CD4-positive, alpha-beta T cell (primary cell): ENCODE measurements at regions not wholly inside any gene's neighbourhood (a gene's known extent, or its start where the extent isn't known, plus 50 kb on each side); places are given as distances from the start of the nearest gene placed in this dataset.

Experiments
- ATAC-seq: fragments of 200-7000 bp; cut with Tn5 transposase; one replicate; pipeline ENCODE4 v1.10.0; 2022; ENCODE audit warnings: mild to moderate bottlenecking; ENCODE audit not compliant: poor library complexity
- CTCF ChIA-PET: fragments of 350-600 bp; sonication (Branson Sonifier 250); formaldehyde crosslinking; loops from one replicate; lab custom pipeline; 2021; ENCODE audit warnings: antibody characterized with exemption, inconsistent platforms; lab: Charles Lee
- POLR2A ChIA-PET: fragments of 350-600 bp; sonication (Branson Sonifier 250); formaldehyde crosslinking; loops from one replicate; lab custom pipeline; 2021; ENCODE audit warnings: antibody characterized with exemption, inconsistent platforms; lab: Charles Lee
- DNase-seq, 14 experiments: peaks; one replicate each; pipeline ENCODE4 v3.0.0-alpha.2; 2013 to 2020; ENCODE audit warnings: mixed read lengths in 2 of 14
- H3K27ac ChIP-seq, 2 donors: one replicate each; pipeline versions ENCODE4 v1.5.1 to v1.7.0; 2013; ENCODE audit warnings: low read length in 2 of 2, low read depth in 1 of 2, mild to moderate bottlenecking in 1 of 2
- H3K27me3 ChIP-seq, 2 experiments: 1 replicate in 1 of 2; 2 replicates in 1 of 2; pipeline versions ENCODE4 v1.6.1 to v1.7.0; 2013; ENCODE audit warnings: low read length in 2 of 2, control low read depth in 1 of 2, mild to moderate bottlenecking in 1 of 2, moderate library complexity in 1 of 2; ENCODE audit not compliant: insufficient read depth in 2 of 2, control insufficient read depth in 1 of 2
- H3K36me3 ChIP-seq: one replicate; pipeline ENCODE4 v1.6.1; 2013; ENCODE audit warnings: low read length, control low read depth; ENCODE audit not compliant: insufficient read depth
- H3K4me1 ChIP-seq: one replicate; pipeline ENCODE4 v1.6.1; 2013; ENCODE audit warnings: low read length, control low read depth; ENCODE audit not compliant: insufficient read depth
- H3K4me3 ChIP-seq: one replicate; pipeline ENCODE4 v1.5.1; 2013; ENCODE audit warnings: mild to moderate bottlenecking, low read length, moderate library complexity
- H3K9me3 ChIP-seq, 2 experiments: 1 replicate in 1 of 2; 2 replicates in 1 of 2; pipeline versions ENCODE4 v1.6.1 to v1.7.0; 2013; ENCODE audit warnings: low read length in 2 of 2, mild to moderate bottlenecking in 2 of 2, control low read depth in 1 of 2, moderate library complexity in 1 of 2; ENCODE audit not compliant: control insufficient read depth in 1 of 2, insufficient read depth in 1 of 2
- H3K27ac Mint-ChIP-seq: one replicate; pipeline ENCODE4 v1.8.0; 2020; ENCODE audit warnings: mixed read lengths
- H3K27me3 Mint-ChIP-seq: one replicate; pipeline ENCODE4 v1.8.0; 2021; ENCODE audit warnings: mixed read lengths
- H3K36me3 Mint-ChIP-seq: one replicate; pipeline ENCODE4 v1.8.0; 2021; ENCODE audit warnings: low read depth, mixed read lengths
- H3K4me1 Mint-ChIP-seq: one replicate; pipeline ENCODE4 v1.8.0; 2021; ENCODE audit warnings: low read depth, mixed read lengths
- H3K4me3 Mint-ChIP-seq: one replicate; pipeline ENCODE4 v1.8.0; 2020; ENCODE audit warnings: mild to moderate bottlenecking, mixed read lengths
- H3K9me3 Mint-ChIP-seq: one replicate; pipeline ENCODE4 v1.8.0; 2020; ENCODE audit warnings: mixed read lengths
- intact Hi-C, 2 experiments: fragments of 100-400 bp; cut with DNase I in 1 of 2; cut with micrococcal nuclease in 1 of 2; formaldehyde crosslinking; loops; one replicate each; pipeline versions ENCODE4 v1.15.1 to v1.9.0; 2023 to 2025; cut with DNase I, micrococcal nuclease
- TF ChIP-seq, protein P1 (sequence below): fragments of 200-600 bp; IDR thresholded peaks from one replicate; pipeline ENCODE4 v1.8.0; 2022; ENCODE audit warnings: antibody characterized with exemption, mild to moderate bottlenecking

DNA sequence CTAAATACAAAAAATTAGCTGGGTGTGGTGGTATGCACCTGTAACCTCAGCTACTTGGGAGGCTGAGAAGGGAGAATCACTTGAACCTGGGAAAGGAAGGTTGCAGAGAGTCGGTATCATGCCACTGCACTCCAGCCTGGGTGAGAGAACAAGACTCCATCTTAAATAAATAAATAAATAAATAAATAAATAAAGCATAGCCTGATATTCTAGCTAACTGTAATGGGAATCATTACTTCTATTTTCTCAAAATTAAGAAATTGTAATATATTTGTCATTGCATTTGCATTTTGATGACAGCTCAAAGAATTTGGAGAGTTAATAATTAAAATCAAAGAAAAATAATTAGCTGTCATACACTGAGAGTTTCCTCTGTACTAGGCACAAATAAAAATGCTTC, 561.1 kb downstream of the EFNB2 start:
- Mint-ChIP-seq H3K4me1 (no peaks in the 10 kb centered on the region), H3K27ac (no peak overlapping the region), H3K4me3 (no peak overlapping the region), H3K36me3 (no peaks in the 10 kb centered on the region), H3K27me3 (no peaks in the 10 kb centered on the region), H3K9me3 (peaks cover 2% of the 10 kb centered on the region)
- Histone ChIP-seq H3K27ac (no peak overlapping the region), H3K4me1 (no peaks in the 10 kb centered on the region), H3K4me3 (no peak overlapping the region), H3K27me3 (no peaks in the 10 kb centered on the region), H3K9me3 (peaks cover 0 to 3% of the 10 kb centered on the region in 2 experiments), H3K36me3 (no peaks in the 10 kb centered on the region)
- ChIA-PET CTCF (no interaction called here), POLR2A (no interaction called here)
- intact Hi-C loops = no loop called here
- TF ChIP-seq, protein P1, sequence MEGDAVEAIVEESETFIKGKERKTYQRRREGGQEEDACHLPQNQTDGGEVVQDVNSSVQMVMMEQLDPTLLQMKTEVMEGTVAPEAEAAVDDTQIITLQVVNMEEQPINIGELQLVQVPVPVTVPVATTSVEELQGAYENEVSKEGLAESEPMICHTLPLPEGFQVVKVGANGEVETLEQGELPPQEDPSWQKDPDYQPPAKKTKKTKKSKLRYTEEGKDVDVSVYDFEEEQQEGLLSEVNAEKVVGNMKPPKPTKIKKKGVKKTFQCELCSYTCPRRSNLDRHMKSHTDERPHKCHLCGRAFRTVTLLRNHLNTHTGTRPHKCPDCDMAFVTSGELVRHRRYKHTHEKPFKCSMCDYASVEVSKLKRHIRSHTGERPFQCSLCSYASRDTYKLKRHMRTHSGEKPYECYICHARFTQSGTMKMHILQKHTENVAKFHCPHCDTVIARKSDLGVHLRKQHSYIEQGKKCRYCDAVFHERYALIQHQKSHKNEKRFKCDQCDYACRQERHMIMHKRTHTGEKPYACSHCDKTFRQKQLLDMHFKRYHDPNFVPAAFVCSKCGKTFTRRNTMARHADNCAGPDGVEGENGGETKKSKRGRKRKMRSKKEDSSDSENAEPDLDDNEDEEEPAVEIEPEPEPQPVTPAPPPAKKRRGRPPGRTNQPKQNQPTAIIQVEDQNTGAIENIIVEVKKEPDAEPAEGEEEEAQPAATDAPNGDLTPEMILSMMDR = no peak
- DNase-seq = no peak
- no peak for ATAC-seq

DNA sequence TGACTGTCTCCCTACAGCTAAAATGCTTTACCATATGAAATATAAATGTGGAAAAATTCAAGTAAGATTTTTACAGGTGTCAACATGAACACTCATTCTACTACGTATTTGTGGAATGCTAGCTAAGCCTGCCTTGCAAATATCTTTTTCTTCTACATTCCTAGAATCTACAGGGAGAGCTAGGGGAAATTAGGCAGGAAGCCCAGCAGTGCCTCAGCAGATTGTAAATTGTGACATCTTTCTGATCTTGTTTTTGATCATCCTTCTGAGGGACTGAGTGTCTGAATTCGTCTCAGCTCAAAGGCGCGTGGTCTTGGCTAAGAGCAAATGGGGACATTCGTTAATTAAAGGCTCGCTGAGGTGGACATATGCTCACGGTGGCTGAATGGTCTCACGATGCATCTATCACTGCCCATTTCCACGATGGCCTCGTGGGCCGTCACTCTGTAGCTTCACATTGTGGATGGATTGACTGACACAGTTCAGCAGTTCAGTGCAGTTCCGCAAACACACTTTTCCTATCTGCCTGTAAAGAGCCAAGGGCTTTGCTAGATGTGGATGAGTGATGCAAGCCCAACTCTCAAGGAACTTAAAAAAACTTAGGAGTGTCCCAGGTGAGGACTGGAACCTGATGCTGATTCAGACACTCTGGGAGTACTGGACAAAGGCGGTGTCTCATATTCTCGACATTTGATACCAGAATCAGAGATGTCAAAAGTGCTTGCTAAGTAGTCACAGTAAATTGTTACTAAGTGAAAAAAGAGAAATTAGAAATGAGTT, 562.5 kb downstream of the EFNB2 start:
- Histone ChIP-seq H3K36me3 (no peaks in the 10 kb centered on the region), H3K4me1 (no peaks in the 10 kb centered on the region), H3K27me3 (no peaks in the 10 kb centered on the region), H3K27ac (no peak overlapping the region), H3K9me3 (peaks cover 0 to 3% of the 10 kb centered on the region in 2 experiments), H3K4me3 (no peak overlapping the region)
- TF ChIP-seq, protein P1 = no peak
- Mint-ChIP-seq H3K27ac (no peak overlapping the region), H3K4me1 (no peaks in the 10 kb centered on the region), H3K36me3 (no peaks in the 10 kb centered on the region), H3K4me3 (no peak overlapping the region), H3K9me3 (peaks cover 2% of the 10 kb centered on the region), H3K27me3 (no peaks in the 10 kb centered on the region)
- ChIA-PET POLR2A (no interaction called here), CTCF (no interaction called here)
- DNase-seq (no peak), ATAC-seq (no peak)
- intact Hi-C loops = no loop called here

DNA sequence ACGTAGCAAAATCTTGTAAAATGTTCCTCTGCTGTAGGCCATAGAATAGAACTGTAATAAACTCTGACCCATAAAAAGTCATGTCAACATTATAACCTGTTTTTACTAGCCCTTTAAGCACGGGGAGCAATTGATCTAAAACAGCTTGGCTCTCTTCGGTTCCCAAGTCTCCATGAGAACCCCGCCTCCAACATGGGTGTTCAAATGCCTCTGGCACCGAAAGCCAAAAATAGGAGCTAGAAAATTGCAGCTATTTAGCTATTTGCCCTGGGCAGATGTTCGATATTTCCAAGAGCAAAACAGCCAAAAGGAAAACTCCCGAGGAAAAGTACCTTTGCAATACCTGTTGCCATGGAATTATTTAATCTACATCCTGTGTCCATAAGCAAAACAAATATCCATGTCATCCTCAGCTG, 563.1 kb downstream of the EFNB2 start:
- Histone ChIP-seq H3K4me3 (no peak overlapping the region), H3K9me3 (peaks cover 0 to 3% of the 10 kb centered on the region in 2 experiments), H3K36me3 (no peaks in the 10 kb centered on the region), H3K27me3 (no peaks in the 10 kb centered on the region), H3K4me1 (no peaks in the 10 kb centered on the region), H3K27ac (no peak overlapping the region)
- no peak overlapping the region for H3K27ac Mint-ChIP-seq
- no peaks in the 10 kb centered on the region for H3K4me1 Mint-ChIP-seq
- no peak for ATAC-seq
- no peak overlapping the region for H3K4me3 Mint-ChIP-seq
- TF ChIP-seq, protein P1 = no peak
- H3K9me3 Mint-ChIP-seq = no peaks in the 10 kb centered on the region
- H3K27me3 Mint-ChIP-seq = no peaks in the 10 kb centered on the region
- H3K36me3 Mint-ChIP-seq = no peaks in the 10 kb centered on the region
- POLR2A ChIA-PET = no interaction called here
- no peak for DNase-seq
- CTCF ChIA-PET = no interaction called here
- intact Hi-C loops = no loop called here
